LNCaP clone FGC (cell line): ENCODE measurements at regions not wholly inside any gene's neighbourhood (a gene's known extent, or its start where the extent isn't known, plus 50 kb on each side); places are given as distances from the start of the nearest gene placed in this dataset.

Experiments
- DNase-seq: peaks from one replicate; pipeline ENCODE4 v3.0.0-alpha.2; 2011; ENCODE audit warnings: low read depth
- H3K4me3 ChIP-seq: 2 replicates; pipeline ENCODE4 v1.5.1; 2011; ENCODE audit warnings: mild to moderate bottlenecking, low read depth, low read length, control low read depth
- CTCF ChIP-seq: IDR thresholded peaks from 2 replicates; pipeline ENCODE4 v1.5.1; 2012; ENCODE audit warnings: mild to moderate bottlenecking; ENCODE audit not compliant: control insufficient read depth, insufficient read depth; ENCODE audit errors: extremely low read depth

- no peak for TF ChIP-seq CTCF
- no peak overlapping the region for H3K4me3 ChIP-seq
- no peak for DNase-seq
Observed at GRCh38 chr6:137776256-137776655, 90.8 kb upstream of the TNFAIP3 start.

GRCh38 chr6:137776786-137777686, 90.0 kb upstream of the TNFAIP3 start:
- no peak for TF ChIP-seq CTCF
- DNase-seq = peak; percentile 71
- H3K4me3 ChIP-seq = no peak overlapping the region

GRCh38 chr6:137777687-137778075, 89.4 kb upstream of the TNFAIP3 start:
- DNase-seq = no peak
- H3K4me3 ChIP-seq = no peak overlapping the region
- TF ChIP-seq CTCF = no peak

- no peak overlapping the region for H3K4me3 ChIP-seq
- TF ChIP-seq CTCF = no peak
- DNase-seq = no peak
Observed at GRCh38 chr6:137779982-137780381, 87.1 kb upstream of the TNFAIP3 start.

- no peak for TF ChIP-seq CTCF
- no peak for DNase-seq
- H3K4me3 ChIP-seq = no peak overlapping the region
Observed at GRCh38 chr6:137780447-137781034, 86.5 kb upstream of the TNFAIP3 start.

GRCh38 chr6:137781639-137782038, 85.4 kb upstream of the TNFAIP3 start:
- TF ChIP-seq CTCF = no peak
- H3K4me3 ChIP-seq = no peak overlapping the region
- DNase-seq = no peak
